GM21737 (cell line): ENCODE measurements at regions not wholly inside any gene's neighbourhood (a gene's known extent, or its start where the extent isn't known, plus 50 kb on each side); places are given as distances from the start of the nearest gene placed in this dataset.

Experiments used
- ATAC-seq: cut with Tn5 transposase; IDR thresholded peaks from one replicate; pipeline ENCODE4 v1.9.1; 2021; ENCODE audit warnings: mild to moderate bottlenecking, moderate library complexity; ENCODE audit not compliant: unreplicated experiment

- no peak for ATAC-seq
Measured at GRCh38 chr3:76668653-76669052, 371.2 kb upstream of the ROBO2 start.

GRCh38 chr3:76669322-76669721 is 370.6 kb upstream of the ROBO2 start:
- ATAC-seq, result no peak

- no peak for ATAC-seq
Measured at GRCh38 chr3:76673171-76673570, 366.7 kb upstream of the ROBO2 start.

GRCh38 chr3:76679541-76679940 is 360.4 kb upstream of the ROBO2 start:
- ATAC-seq, result no peak

GRCh38 chr3:76683256-76683655 is 356.6 kb upstream of the ROBO2 start:
- no peak for ATAC-seq

GRCh38 chr3:76684946-76685345 is 355.0 kb upstream of the ROBO2 start:
- ATAC-seq, result no peak

- no peak for ATAC-seq
Measured at GRCh38 chr3:76685858-76686257, 354.0 kb upstream of the ROBO2 start.

- no peak for ATAC-seq
Measured at GRCh38 chr3:76687019-76687418, 352.9 kb upstream of the ROBO2 start.

GRCh38 chr3:76694063-76694462 is 345.8 kb upstream of the ROBO2 start:
- ATAC-seq, result no peak

- no peak for ATAC-seq
Measured at GRCh38 chr3:76698136-76698706, 341.7 kb upstream of the ROBO2 start.

- ATAC-seq, result no peak
Measured at GRCh38 chr3:76699846-76700245, 340.1 kb upstream of the ROBO2 start.

- no peak for ATAC-seq
Measured at GRCh38 chr3:76700323-76700722, 339.6 kb upstream of the ROBO2 start.

GRCh38 chr3:76702676-76703075 is 337.2 kb upstream of the ROBO2 start:
- ATAC-seq, result no peak

- no peak for ATAC-seq
Measured at GRCh38 chr3:76715426-76715825, 324.5 kb upstream of the ROBO2 start.

GRCh38 chr3:76723366-76723765 is 316.5 kb upstream of the ROBO2 start:
- ATAC-seq, result no peak

- no peak for ATAC-seq
Measured at GRCh38 chr3:76724075-76724474, 315.8 kb upstream of the ROBO2 start.

- no peak for ATAC-seq
Measured at GRCh38 chr3:76724706-76725105, 315.2 kb upstream of the ROBO2 start.

- no peak for ATAC-seq
Measured at GRCh38 chr3:76726034-76726433, 313.9 kb upstream of the ROBO2 start.

- ATAC-seq, result no peak
Measured at GRCh38 chr3:76728426-76728825, 311.5 kb upstream of the ROBO2 start.

GRCh38 chr3:76731471-76731870 is 308.4 kb upstream of the ROBO2 start:
- no peak for ATAC-seq

- ATAC-seq, result no peak
Measured at GRCh38 chr3:76733073-76733759, 306.7 kb upstream of the ROBO2 start.

GRCh38 chr3:76735152-76735551 is 304.7 kb upstream of the ROBO2 start:
- no peak for ATAC-seq

- ATAC-seq, result no peak
Measured at GRCh38 chr3:76753599-76753998, 286.3 kb upstream of the ROBO2 start.
